Panc1 (cell line): ENCODE measurements at regions not wholly inside any gene's neighbourhood (a gene's known extent, or its start where the extent isn't known, plus 50 kb on each side); places are given as distances from the start of the nearest gene placed in this dataset.

ENCODE experiments used
- ATAC-seq: fragments of 200-7000 bp; cut with Tn5 transposase; 2 replicates; pipeline ENCODE4 v1.9.1; 2020; ENCODE audit warnings: mild to moderate bottlenecking, moderate library complexity
- BruUV-seq: library from RNA; stranded (reverse); fragments of 400-500 nt; replicated peaks from 2 replicates; lab custom pipeline; 2021; lab: Mats Ljungman, UMichigan
- CTCF ChIA-PET: fragments of 300-600 bp; sonication (Branson Sonifier 250); formaldehyde crosslinking; loops from one replicate; lab custom pipeline; 2022; ENCODE audit warnings: antibody characterized with exemption; lab: Charles Lee
- POLR2A ChIA-PET: fragments of 300-600 bp; sonication (Branson Sonifier 250); formaldehyde crosslinking; loops from one replicate; lab custom pipeline; 2022; ENCODE audit warnings: antibody characterized with exemption; lab: Charles Lee
- DNase-seq: peaks from one replicate; pipeline ENCODE4 v3.0.0-alpha.2; 2010; ENCODE audit warnings: low read depth, low spot score
- H3K27ac ChIP-seq: 2 replicates; pipeline ENCODE4 v1.5.1; 2011; ENCODE audit warnings: mild to moderate bottlenecking, low read length, inconsistent platforms
- H3K27me3 ChIP-seq: fragments of 200-500 bp; sonication (Bioruptor generic); 2 replicates; pipeline ENCODE4 v1.6.0; 2014; ENCODE audit warnings: low read length, inconsistent platforms; ENCODE audit not compliant: control insufficient read depth, insufficient read depth
- H3K36me3 ChIP-seq: fragments of 200-500 bp; sonication (Bioruptor generic); 2 replicates; pipeline ENCODE4 v1.5.1; 2014; ENCODE audit warnings: inconsistent platforms, mild to moderate bottlenecking, low read length, moderate library complexity; ENCODE audit not compliant: control insufficient read depth, insufficient read depth
- H3K4me1 ChIP-seq: 2 replicates; pipeline ENCODE4 v1.5.1; 2011; ENCODE audit warnings: inconsistent platforms, mild to moderate bottlenecking, low read length, moderate library complexity; ENCODE audit not compliant: control insufficient read depth, insufficient read depth
- H3K4me3 ChIP-seq, 2 experiments: 2 replicates each; pipeline ENCODE4 v1.5.1; 2011 to 2012; ENCODE audit warnings: low read depth in 2 of 2, low read length in 2 of 2, mild to moderate bottlenecking in 2 of 2, inconsistent platforms in 1 of 2, moderate library complexity in 1 of 2
- H3K9me3 ChIP-seq: fragments of 200-500 bp; sonication (Bioruptor generic); 2 replicates; pipeline ENCODE4 v1.5.1; 2014; ENCODE audit warnings: low read depth, mild to moderate bottlenecking, inconsistent platforms, low read length, moderate library complexity; ENCODE audit not compliant: control insufficient read depth, insufficient read depth
- CTCF ChIP-seq: fragments of 450-650 bp; IDR thresholded peaks from 2 replicates; pipeline ENCODE4 v1.5.1; 2017; ENCODE audit warnings: mild to moderate bottlenecking
- POLR2AphosphoS5 ChIP-seq: IDR thresholded peaks from 2 replicates; pipeline ENCODE4 v1.6.1; 2012; ENCODE audit warnings: mild to moderate bottlenecking, low read depth, low read length, moderate library complexity
- REST ChIP-seq, 2 experiments: IDR thresholded peaks; 2 replicates each; pipeline ENCODE4 v1.6.1; 2011 to 2012; ENCODE audit warnings: low read depth in 2 of 2, control low read depth in 1 of 2, low read length in 1 of 2, mild to moderate bottlenecking in 1 of 2, moderate library complexity in 1 of 2; ENCODE audit not compliant: insufficient read depth in 1 of 2
- SIN3A ChIP-seq: IDR thresholded peaks from 2 replicates; pipeline ENCODE4 v1.6.1; 2012; ENCODE audit warnings: low read depth, mild to moderate bottlenecking, low read length, moderate library complexity, borderline replicate concordance; ENCODE audit not compliant: insufficient read depth
- TCF7L2 ChIP-seq: IDR thresholded peaks from 2 replicates; pipeline ENCODE4 v1.6.1; 2011; ENCODE audit warnings: mild to moderate bottlenecking, low read depth, low read length, inconsistent platforms
- in situ Hi-C: cut with HindIII; loops from 2 replicates; pipeline ENCODE4 v1.10.0; 2016; ENCODE audit warnings: low sequenced_read_pairs, low pct_unique_long_range_greater_than_20kb
- intact Hi-C: fragments of 100-400 bp; cut with micrococcal nuclease; formaldehyde crosslinking; loops from one replicate; pipeline ENCODE4 v1.10.0; 2022; ENCODE audit not compliant: unreplicated experiment

- Histone ChIP-seq H3K9me3 (0 out of 2 replicates have a peak, but pooled peaks cover 3% of the 10 kb centered on the region), H3K27me3 (no peaks in the 10 kb centered on the region), H3K36me3 (no peaks in the 10 kb centered on the region; the same call in 1 of the 2 replicates), H3K27ac (no peak overlapping the region), H3K4me1 (no peaks in the 10 kb centered on the region), H3K4me3 (no peak overlapping the region)
- intact Hi-C loops, result no loop called here
- no TSS peak for BruUV-seq
- TF ChIP-seq REST (IDR thresholded peaks at IDR 0.05; ENCODE audit: insufficient read depth in 1 of 2, low read depth in 2 of 2, low read length in 1 of 2) (no peak), POLR2AphosphoS5 (no peak), TCF7L2 (no peak), SIN3A (no peak)
- no peak for ATAC-seq
- no peak for DNase-seq
- CTCF ChIA-PET, result no interaction called here
- in situ Hi-C loops, result no loop called here
- POLR2A ChIA-PET, result no interaction called here
Observed at GRCh38 chr2:2409481-2409880, 78.4 kb upstream of the MYT1L start.

GRCh38 chr2:2405780-2406179 is 74.7 kb upstream of the MYT1L start:
- Histone ChIP-seq H3K27ac (no peak overlapping the region), H3K4me3 (no peak overlapping the region), H3K27me3 (no peaks in the 10 kb centered on the region), H3K9me3 (0 out of 2 replicates have a peak, but pooled peaks cover 3% of the 10 kb centered on the region), H3K36me3 (no peaks in the 10 kb centered on the region), H3K4me1 (no peaks in the 10 kb centered on the region)
- ATAC-seq (no peak), DNase-seq (no peak)
- intact Hi-C loops (no loop called here), in situ Hi-C loops (no loop called here)
- POLR2A ChIA-PET, result no interaction called here
- no TSS peak for BruUV-seq
- CTCF ChIA-PET, result interaction anchor here (0.6 kb wide), 1 partner anchor 241 kb away, joined by 4 read pairs; no protein-coding TSS in a partner anchor
- TF ChIP-seq REST (IDR thresholded peaks at IDR 0.05; ENCODE audit: insufficient read depth in 1 of 2, low read depth in 2 of 2, low read length in 1 of 2) (no peak), CTCF (no peak), SIN3A (no peak), POLR2AphosphoS5 (no peak), TCF7L2 (no peak)
